HG02981 (cell line): ENCODE measurements at regions not wholly inside any gene's neighbourhood (a gene's known extent, or its start where the extent isn't known, plus 50 kb on each side); places are given as distances from the start of the nearest gene placed in this dataset.
"Not testable (repeated sequence)": the region's sequence is repeated elsewhere in the genome, so short reads cannot be mapped to it uniquely, and the experiment has no call there.

Experiments used
- ATAC-seq: cut with Tn5 transposase; IDR thresholded peaks from one replicate; pipeline ENCODE4 v1.9.1; 2021; ENCODE audit warnings: mild to moderate bottlenecking, moderate library complexity; ENCODE audit not compliant: unreplicated experiment

DNA sequence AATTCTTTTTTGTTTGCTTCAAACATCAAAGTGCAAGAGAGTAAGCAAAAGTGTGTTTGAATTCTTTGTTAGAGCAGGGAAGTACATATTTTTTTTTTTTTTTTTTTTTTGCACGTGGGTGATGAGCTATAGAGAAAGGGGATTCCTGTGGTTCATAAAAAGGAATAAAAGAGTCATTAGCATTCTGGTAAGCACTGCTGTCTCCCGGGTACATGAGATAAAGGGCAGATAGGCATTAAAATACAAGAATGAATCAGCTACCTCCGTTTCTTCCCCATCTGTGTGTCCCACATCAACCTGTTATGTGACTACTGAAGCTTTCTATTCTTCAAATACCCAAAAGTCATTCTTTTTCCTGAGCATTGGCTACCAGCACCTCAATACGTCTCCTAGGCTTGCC is 102.4 kb upstream of the SEMA3D start:
- no peak for ATAC-seq

DNA sequence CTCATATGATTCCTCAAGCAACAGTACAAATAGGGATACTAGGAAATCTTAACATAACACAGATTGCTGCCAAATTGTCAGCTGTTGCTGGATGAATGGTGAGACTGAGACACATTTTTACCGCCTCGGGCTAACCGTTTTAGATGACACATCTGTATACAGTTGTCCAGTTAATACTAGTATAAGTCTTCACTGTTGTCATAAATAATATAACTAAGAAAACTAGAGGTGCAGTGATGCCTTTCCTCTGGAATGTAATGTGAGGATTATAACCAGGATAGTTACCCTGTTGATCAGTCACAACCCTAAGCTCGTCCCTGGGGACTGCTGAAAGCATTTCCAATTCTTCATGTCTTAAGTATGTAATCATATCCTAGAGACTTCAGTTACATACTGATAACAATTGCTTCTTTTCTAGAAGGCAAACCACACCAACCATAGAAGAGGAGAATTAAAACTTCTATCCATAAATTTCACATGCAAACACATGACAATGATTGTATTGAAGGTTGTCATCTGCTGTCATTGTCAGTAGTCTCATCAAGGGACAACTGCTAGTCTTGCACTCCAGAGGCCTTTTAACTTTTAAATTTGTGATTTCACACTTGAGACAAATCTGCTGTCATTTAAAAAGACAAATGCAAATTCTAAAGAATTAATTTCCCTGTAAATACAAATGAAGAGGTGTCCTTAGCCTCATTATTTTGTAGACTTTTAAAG is 100.4 kb upstream of the SEMA3D start:
- ATAC-seq, result no peak

DNA sequence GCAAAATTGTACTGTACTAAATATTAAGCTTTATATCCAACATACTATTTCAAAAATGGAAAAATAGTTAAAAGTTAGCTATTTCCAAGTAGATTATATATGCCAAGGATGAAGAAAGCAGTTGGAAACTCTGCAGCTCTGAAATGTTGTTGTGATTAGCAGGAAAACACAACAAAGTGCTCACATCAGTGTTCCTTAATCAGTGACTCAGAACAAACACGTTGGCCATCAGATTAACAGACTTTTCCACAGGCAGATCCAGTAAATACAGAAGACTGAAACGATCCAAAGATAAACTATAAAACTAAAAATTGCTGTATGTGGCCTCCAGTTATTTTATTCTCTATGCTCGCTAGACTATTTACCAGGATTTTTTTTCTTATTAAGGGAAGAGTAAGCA is 99.6 kb upstream of the SEMA3D start:
- ATAC-seq, result no peak

DNA sequence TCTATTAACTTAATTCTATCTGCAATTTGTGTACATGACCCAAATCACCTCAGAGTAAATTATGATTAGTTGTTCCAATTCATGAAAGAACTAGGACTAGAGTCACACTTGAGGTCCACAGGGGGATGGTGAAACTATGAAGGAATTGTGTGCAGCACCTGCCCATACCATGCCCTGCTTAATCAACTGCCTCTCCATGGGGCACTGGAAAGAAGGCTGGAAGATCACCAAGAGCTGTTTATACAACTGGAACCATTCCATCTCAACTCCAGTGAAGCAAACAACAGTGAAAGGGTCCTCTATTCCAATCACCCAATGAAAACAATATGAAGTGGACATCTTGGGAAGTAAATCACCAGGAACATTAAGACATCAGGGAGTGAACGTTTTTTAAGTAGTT is 98.7 kb upstream of the SEMA3D start:
- no peak for ATAC-seq

DNA sequence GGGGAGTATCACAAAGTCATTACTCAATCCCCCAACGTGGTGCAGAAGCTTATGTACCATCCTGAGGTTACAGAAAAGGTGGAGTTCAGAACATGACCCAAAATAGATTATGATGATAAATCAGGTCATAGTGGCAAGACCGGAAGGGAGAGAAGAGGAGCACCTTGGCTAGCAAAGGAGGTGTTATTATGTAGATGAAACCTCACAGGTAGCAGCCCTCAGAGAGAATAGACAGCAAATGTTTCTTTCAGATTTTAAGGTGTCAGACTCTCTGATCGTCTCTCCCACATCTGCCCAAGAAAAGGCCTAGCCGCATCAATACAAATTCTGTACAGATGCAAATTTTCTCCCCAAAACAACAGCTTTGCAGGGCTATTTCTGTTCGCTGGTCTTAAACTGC is 88.3 kb upstream of the SEMA3D start:
- no peak for ATAC-seq

DNA sequence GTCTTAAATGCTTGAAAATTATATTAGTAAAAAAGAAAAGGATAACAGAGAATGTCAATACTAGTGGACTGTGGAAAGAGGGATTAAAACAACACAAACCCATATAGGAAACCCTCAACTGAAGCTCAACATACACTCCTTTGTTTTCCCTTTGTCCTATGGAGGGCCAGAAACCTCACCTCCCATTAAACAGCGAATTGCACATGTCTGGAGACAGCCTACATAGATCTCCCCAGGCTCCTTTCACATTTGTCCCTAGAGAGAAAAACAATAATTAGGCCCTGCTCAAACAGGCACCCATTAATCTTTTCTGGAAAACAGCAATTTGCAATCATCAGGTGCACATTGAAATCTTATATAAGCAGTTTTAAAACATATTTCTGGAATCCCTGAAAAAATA is 87.6 kb upstream of the SEMA3D start:
- no peak for ATAC-seq

DNA sequence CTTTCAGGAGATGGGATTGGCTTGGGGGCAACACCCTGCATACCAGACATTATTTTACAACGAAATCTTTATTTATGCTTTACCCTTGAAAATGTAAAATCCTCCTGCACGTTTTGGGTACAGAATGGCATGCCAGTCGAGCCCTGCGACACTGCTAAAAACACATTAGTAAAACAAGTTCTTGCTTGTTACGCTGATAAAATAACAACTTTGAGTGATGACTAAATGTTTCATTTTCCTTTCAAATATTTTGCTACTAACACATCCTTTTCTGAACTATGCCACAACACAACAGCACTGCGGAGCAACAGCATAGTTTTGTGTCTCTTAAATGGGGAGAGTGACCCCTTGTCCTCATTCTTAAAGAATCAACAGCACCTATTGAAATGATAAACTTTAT is 76.0 kb upstream of the SEMA3D start:
- no peak for ATAC-seq

DNA sequence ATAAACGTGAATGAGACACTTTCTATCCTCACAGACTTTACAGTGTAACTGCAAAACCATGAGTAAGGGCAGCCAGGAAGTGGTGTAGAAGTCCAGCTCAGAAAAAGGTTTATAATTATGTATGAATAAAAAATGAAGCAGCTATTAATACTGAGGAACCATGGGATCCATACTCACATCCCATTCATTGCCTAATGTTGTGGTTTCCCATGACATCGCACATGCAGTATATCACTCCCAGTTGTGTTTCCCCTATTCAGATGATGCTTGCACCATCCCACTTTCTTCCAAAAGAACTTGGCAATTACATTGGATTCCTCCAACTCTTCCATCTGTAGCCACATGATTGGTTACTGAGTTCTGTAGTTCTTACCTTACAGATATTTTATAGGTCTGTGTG is 74.5 kb upstream of the SEMA3D start:
- ATAC-seq, result no peak

DNA sequence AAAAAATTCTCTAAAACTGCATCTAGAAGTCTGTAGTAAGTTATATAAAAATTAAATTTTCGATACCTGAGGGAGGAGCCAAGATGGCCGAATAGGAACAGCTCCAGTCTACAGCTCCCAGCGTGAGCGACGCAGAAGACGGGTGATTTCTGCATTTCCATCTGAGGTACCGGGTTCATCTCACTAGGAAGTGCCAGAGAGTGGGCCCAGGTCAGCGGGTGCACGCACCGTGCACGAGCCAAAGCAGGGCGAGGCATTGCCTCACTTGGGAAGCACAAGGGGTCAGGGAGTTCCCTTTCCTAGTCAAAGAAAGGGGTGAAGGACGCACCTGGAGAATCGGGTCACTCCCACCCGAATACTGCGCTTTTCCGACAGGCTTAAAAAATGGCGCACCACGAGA is 62.9 kb upstream of the SEMA3D start:
- ATAC-seq, result not testable (repeated sequence)

DNA sequence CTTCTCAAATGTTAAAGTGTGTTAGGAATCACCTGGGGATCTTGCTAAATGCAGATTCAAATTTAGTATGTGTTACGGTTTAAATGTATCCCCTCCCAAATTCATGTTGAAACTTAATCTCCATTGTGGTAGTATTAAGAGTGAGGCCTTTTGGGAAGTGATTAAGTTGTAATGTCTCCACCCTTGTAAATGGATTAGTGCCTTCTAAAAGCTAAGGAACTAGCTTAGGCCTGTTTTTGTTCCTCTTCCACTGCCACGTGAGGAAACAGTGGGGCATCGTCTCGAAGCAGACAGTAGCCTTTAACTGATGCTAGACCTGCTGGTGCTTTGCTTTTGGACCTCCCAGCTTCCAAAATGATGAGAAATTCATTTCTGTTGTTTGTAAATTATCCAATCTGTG is 52.3 kb upstream of the SEMA3D start:
- ATAC-seq, result no peak

DNA sequence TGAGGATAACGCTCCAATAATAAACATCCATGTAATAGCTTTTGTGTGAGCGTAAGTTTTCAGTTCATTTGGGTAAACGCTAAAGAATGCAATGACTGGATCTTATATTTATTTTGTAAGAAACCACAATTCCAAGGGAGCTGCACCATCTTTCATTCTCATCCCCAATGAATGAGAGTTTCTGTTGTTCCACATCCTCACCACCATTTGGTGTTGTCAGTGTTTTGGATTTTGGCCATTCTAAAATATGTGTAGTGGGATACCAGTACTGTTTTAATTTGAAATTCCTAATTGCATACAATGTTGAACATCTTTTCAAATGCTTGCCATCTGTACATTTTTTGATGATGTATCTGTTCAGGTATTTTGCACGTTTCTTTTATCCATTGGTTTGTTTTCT is 50.9 kb upstream of the SEMA3D start:
- ATAC-seq, result no peak
